ENCODE measurements at regions not wholly inside any gene's neighbourhood (a gene's known extent, or its start where the extent isn't known, plus 50 kb on each side); places are given as distances from the start of the nearest gene placed in this dataset.

DNA sequence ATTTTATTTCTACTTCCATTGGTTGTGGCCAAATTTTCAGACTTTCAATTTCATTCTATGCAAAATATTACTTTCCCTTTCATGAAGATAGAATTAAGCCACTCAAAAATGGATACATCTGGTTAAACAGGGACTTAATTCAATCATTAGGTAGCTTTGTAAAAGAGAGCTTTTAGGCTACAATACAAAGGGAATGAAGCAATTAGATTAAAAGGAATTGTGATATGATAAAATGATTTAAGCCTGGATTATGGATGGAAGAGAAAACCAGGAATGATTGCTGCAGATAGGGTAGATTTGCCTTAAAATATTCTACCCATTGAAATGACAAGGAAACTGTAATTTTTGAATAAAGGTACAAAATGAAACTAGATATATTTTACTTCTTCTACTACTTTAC, 134.6 kb upstream of the PDHA2 start:
- Histone ChIP-seq H3K27ac (ENCODE audit: low read depth, low read length) (no peak overlapping the region), H3K18ac (ENCODE audit: extremely low read depth, low read length) (no peak overlapping the region), H3K36me3 (ENCODE audit: control insufficient read depth in 2 of 4, insufficient read depth in 4 of 4, low read length in 3 of 4) (0 out of 8 replicates have a peak, but pooled peaks cover 0 to 5% (median 0%) of the 10 kb centered on the region in 4 experiments), H4K91ac (replicated peaks; ENCODE audit: insufficient read length, low read length) (no peak overlapping the region), H3K79me1 (ENCODE audit: low read depth, low read length) (no peaks in the 10 kb centered on the region), H4K8ac (ENCODE audit: extremely low read depth, insufficient read depth, low read length) (no peak overlapping the region), H3K4ac (replicated peaks; ENCODE audit: insufficient read length, low read depth, low read length) (no peak overlapping the region), H2BK15ac (ENCODE audit: low read length) (no peak overlapping the region), H2BK120ac (replicated peaks; ENCODE audit: low read depth, low read length) (no peak overlapping the region), H2BK5ac (ENCODE audit: low read depth, low read length) (no peak overlapping the region), H3K4me1 (replicated peaks in 1 of 4; ENCODE audit: control insufficient read depth in 3 of 4, insufficient read depth in 4 of 4, low read length in 3 of 4) (peaks cover 0 to 4% (median 0%) of the 10 kb centered on the region in 4 experiments; a peak in 1 of 7 replicates), H3K56ac (replicated peaks; ENCODE audit: insufficient read length, low read depth, low read length) (no peak overlapping the region), H3K4me2 (ENCODE audit: insufficient read depth in 1 of 2, low read depth in 2 of 2, low read length in 2 of 2) (no peak overlapping the region), H2BK20ac (ENCODE audit: low read length) (no peak overlapping the region), H3K23ac (ENCODE audit: insufficient read length) (no peak overlapping the region), H3K9me3 (ENCODE audit: insufficient read depth in 2 of 2, low read depth in 1 of 2, low read length in 1 of 2) (peaks cover 0 to 4% of the 10 kb centered on the region in 2 experiments; a peak in 1 of 4 replicates), H3K14ac (ENCODE audit: insufficient read length) (no peak overlapping the region), H3K79me2 (ENCODE audit: control insufficient read depth in 1 of 2, insufficient read depth in 2 of 2, low read length in 2 of 2) (no peaks in the 10 kb centered on the region), H3K9ac (replicated peaks in 1 of 4; ENCODE audit: extremely low read depth in 1 of 4, low read depth in 3 of 4, low read length in 3 of 4) (no peak overlapping the region), H3K4me3 (ENCODE audit: extremely low read depth in 1 of 4, insufficient read depth in 2 of 4, low read depth in 3 of 4, low read length in 4 of 4) (no peak overlapping the region), H4K20me1 (replicated peaks in 1 of 2; ENCODE audit: control insufficient read depth in 1 of 2, insufficient read depth in 2 of 2, low read length in 2 of 2) (no peaks in the 10 kb centered on the region), H2AFZ (ENCODE audit: low read length) (no peak overlapping the region), H2BK12ac (ENCODE audit: low read depth, low read length) (no peak overlapping the region), H4K5ac (ENCODE audit: insufficient read length, low read depth, low read length) (no peak overlapping the region), H3K23me2 (ENCODE audit: low read depth, low read length) (no peaks in the 10 kb centered on the region), H3K27me3 (replicated peaks in 1 of 4; ENCODE audit: control insufficient read depth in 3 of 4, extremely low read depth in 1 of 4, insufficient read depth in 3 of 4, low read length in 3 of 4) (no peaks in the 10 kb centered on the region), H2AK5ac (ENCODE audit: low read depth, low read length) (no peak overlapping the region)
- CTCF ChIA-PET (ENCODE audit: partially characterized antibody), result interaction anchor here (1.5 kb wide), 1 partner anchor 78 kb away, joined by 3 read pairs; no protein-coding TSS in a partner anchor
- POLR2A ChIA-PET (ENCODE audit: partially characterized antibody), result no interaction called here
- FAIRE-seq (no peak), DNase-seq (ENCODE audit: low read depth in 1 of 2, low spot score in 2 of 2) (no peak)
- TF ChIP-seq EP300 (IDR thresholded peaks at IDR 0.05; ENCODE audit: borderline replicate concordance in 1 of 2, low read depth in 2 of 2, low read length in 2 of 2) (no peak), KDM4A (IDR thresholded peaks at IDR 0.05; ENCODE audit: low read depth, low read length, severe bottlenecking) (no peak), CREB1 (IDR thresholded peaks at IDR 0.05) (no peak), TAF1 (IDR thresholded peaks at IDR 0.05; ENCODE audit: low read depth, low read length) (no peak), FOSL1 (IDR thresholded peaks at IDR 0.05; ENCODE audit: insufficient read depth, low read depth, low read length) (no peak), NRF1 (IDR thresholded peaks at IDR 0.05; ENCODE audit: low read depth, low read length) (no peak), JUN (IDR thresholded peaks at IDR 0.05; ENCODE audit: low read depth, low read length) (no peak)
- TF ChIP-seq, protein P1, sequence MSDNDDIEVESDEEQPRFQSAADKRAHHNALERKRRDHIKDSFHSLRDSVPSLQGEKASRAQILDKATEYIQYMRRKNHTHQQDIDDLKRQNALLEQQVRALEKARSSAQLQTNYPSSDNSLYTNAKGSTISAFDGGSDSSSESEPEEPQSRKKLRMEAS (IDR thresholded peaks at IDR 0.05), result no peak
- TF ChIP-seq, protein P2, sequence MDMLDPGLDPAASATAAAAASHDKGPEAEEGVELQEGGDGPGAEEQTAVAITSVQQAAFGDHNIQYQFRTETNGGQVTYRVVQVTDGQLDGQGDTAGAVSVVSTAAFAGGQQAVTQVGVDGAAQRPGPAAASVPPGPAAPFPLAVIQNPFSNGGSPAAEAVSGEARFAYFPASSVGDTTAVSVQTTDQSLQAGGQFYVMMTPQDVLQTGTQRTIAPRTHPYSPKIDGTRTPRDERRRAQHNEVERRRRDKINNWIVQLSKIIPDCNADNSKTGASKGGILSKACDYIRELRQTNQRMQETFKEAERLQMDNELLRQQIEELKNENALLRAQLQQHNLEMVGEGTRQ (IDR thresholded peaks at IDR 0.05; ENCODE audit: low read length), result no peak
- TF ChIP-seq, protein P3, sequence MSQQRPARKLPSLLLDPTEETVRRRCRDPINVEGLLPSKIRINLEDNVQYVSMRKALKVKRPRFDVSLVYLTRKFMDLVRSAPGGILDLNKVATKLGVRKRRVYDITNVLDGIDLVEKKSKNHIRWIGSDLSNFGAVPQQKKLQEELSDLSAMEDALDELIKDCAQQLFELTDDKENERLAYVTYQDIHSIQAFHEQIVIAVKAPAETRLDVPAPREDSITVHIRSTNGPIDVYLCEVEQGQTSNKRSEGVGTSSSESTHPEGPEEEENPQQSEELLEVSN (IDR thresholded peaks at IDR 0.05), result no peak
- TF ChIP-seq, protein P4, sequence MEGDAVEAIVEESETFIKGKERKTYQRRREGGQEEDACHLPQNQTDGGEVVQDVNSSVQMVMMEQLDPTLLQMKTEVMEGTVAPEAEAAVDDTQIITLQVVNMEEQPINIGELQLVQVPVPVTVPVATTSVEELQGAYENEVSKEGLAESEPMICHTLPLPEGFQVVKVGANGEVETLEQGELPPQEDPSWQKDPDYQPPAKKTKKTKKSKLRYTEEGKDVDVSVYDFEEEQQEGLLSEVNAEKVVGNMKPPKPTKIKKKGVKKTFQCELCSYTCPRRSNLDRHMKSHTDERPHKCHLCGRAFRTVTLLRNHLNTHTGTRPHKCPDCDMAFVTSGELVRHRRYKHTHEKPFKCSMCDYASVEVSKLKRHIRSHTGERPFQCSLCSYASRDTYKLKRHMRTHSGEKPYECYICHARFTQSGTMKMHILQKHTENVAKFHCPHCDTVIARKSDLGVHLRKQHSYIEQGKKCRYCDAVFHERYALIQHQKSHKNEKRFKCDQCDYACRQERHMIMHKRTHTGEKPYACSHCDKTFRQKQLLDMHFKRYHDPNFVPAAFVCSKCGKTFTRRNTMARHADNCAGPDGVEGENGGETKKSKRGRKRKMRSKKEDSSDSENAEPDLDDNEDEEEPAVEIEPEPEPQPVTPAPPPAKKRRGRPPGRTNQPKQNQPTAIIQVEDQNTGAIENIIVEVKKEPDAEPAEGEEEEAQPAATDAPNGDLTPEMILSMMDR (IDR thresholded peaks at IDR 0.05; ENCODE audit: control extremely low read depth in 1 of 3, insufficient read depth in 1 of 3, low read depth in 1 of 3, low read length in 3 of 3), result no peak
